LNCaP clone FGC (cell line): ENCODE measurements at regions not wholly inside any gene's neighbourhood (a gene's known extent, or its start where the extent isn't known, plus 50 kb on each side); places are given as distances from the start of the nearest gene placed in this dataset.
A peak's percentile ranks its signal among the peaks of the same experiment; 100 is the strongest.

Source experiments
- DNase-seq: peaks from one replicate; pipeline ENCODE4 v3.0.0-alpha.2; 2011; ENCODE audit warnings: low read depth
- H3K4me3 ChIP-seq: 2 replicates; pipeline ENCODE4 v1.5.1; 2011; ENCODE audit warnings: mild to moderate bottlenecking, low read depth, low read length, control low read depth
- TF ChIP-seq, protein P1 (sequence below): IDR thresholded peaks from 2 replicates; pipeline ENCODE4 v1.5.1; 2012; ENCODE audit warnings: mild to moderate bottlenecking; ENCODE audit not compliant: control insufficient read depth, insufficient read depth; ENCODE audit errors: extremely low read depth

DNA sequence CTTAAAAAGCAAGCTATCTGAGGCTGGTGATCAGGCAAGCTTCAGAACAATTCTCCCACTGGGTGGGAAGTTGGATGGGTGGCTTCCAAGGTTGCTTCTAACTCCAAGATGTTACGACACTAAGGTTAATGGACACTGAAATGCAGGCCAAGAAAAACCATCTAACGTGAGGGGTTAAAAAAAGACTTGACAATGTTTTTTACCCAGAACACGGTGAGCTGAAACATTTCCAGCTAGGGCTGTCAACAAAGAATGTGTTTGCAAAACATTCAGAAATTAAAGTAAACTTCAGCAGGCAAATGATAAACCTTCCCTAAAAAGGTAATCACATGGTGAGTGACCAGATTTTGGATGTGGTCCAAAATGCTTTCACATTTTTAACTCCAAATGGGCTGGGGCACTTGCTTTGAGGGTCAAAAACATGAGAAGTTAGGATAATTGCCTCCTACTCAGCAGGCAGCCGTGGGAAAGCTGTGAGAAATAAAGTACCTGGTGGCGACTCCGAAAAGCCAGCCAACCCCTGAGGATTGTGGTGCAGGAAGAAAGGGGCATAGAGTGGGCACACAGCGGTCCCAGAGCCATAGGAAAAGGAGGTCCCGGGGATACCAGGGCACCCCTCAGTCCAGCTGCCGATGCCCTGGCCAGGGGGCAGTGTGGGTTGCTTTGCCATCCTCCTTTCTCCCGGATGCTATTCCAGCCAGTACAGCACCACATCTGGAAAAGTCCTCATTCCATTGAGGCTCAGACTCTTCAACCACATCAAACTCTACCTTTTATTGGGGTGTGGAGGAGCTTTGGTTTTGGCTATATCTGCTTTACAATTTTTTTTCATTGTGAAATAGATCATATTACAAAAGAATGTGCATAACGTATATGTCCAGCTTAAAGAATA, 90.0 kb upstream of the ATL2 start:
- no peak for DNase-seq
- TF ChIP-seq, protein P1, sequence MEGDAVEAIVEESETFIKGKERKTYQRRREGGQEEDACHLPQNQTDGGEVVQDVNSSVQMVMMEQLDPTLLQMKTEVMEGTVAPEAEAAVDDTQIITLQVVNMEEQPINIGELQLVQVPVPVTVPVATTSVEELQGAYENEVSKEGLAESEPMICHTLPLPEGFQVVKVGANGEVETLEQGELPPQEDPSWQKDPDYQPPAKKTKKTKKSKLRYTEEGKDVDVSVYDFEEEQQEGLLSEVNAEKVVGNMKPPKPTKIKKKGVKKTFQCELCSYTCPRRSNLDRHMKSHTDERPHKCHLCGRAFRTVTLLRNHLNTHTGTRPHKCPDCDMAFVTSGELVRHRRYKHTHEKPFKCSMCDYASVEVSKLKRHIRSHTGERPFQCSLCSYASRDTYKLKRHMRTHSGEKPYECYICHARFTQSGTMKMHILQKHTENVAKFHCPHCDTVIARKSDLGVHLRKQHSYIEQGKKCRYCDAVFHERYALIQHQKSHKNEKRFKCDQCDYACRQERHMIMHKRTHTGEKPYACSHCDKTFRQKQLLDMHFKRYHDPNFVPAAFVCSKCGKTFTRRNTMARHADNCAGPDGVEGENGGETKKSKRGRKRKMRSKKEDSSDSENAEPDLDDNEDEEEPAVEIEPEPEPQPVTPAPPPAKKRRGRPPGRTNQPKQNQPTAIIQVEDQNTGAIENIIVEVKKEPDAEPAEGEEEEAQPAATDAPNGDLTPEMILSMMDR: no peak
- H3K4me3 ChIP-seq: no peak overlapping the region

DNA sequence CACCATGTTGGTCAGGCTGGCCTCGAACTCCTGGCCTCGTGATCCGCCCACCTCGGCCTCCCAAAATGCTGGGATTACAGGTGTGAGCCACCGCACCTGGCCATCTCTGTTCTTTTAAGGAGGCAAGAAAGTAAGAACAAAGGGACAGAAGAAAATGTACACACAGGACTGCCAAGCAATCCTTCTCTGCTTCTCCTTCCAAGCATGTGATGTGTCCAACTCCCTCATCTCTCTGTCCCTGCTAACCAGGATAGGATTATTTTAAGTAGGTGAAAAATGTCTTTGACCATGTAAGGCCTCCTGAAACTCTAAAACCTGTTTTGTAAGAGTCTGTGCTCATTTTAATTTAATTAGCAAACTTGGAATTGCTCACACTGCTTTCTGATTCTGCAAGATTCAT, 89.3 kb upstream of the ATL2 start:
- TF ChIP-seq, protein P1: no peak
- no peak for DNase-seq
- H3K4me3 ChIP-seq: no peak overlapping the region

DNA sequence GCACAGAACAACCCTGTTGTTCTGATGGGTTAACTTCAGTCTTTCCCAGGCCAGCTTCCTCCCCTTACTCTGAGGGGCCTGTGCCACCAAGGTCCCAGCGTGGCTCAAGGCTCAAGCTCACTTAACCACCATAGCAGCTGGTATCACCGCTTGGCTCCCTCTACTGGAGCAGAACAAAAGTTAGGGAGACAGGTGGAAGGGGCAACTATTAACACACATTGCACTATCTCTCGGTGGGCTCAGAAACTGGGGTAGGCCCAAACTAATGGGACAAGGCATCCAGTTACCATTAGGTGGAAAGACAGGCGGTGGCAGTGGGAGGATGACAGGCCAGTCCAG, 88.7 kb upstream of the ATL2 start:
- DNase-seq: no peak
- TF ChIP-seq, protein P1: peak; percentile 37
- H3K4me3 ChIP-seq: no peak overlapping the region

DNA sequence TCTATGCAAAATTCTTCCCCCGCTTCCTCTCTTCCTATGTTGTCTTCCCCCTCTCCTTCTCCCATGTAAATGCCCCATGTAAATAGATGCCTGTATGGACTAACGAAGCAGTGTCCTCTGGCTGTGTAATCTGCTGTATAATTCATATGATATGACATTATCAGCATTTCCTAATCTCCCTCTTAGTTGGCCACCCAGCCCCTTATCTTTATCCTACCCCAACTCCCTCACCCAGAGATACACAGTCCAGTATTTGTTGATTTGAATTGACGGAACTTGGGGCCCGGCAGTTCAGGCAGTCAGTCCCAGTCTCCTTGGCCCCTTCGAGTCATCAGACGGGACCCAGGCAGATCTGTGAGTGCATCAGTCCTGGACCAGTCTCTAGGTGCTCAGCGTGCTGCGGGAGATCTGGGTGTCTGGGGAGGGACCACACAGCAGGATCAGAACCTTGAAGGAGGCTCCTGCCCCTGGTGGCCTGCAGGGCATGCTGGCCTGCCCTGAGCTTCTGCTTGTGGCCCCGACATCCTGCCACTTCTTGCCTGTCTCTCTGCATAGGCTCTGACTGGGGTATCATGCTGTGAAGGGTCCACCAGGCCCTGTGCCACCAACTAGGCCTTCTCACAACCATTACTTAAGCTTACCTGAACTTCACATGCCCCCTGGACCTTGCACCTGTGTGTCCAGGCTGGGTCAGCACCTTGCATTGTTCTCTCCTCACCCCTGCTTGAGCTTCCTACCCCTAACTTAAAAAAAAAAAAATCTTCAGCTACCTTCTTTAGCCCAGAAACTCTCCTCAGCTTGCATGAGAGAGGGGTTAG, 88.1 kb upstream of the ATL2 start:
- TF ChIP-seq, protein P1: no peak
- no peak for DNase-seq
- no peak overlapping the region for H3K4me3 ChIP-seq

DNA sequence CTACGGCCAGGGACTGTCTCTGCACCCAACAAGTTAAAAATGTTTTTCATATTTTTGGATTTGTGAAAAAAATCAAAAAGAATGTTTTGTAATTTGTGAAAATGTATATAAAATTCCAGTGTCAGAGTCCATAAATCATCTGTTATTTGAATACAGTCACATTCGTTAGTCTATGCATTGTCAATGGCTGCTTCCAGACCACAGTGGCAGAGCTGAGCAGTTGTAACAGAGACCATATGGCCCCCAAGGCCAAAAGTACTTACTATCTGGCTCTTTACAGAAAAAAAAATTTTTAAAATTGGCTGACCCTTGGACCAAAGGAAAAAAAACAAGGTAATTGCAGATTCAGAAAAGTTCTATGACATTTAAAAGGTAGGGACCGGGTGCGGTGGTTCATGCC, 86.7 kb upstream of the ATL2 start:
- no peak for DNase-seq
- TF ChIP-seq, protein P1: no peak
- H3K4me3 ChIP-seq: no peak overlapping the region

DNA sequence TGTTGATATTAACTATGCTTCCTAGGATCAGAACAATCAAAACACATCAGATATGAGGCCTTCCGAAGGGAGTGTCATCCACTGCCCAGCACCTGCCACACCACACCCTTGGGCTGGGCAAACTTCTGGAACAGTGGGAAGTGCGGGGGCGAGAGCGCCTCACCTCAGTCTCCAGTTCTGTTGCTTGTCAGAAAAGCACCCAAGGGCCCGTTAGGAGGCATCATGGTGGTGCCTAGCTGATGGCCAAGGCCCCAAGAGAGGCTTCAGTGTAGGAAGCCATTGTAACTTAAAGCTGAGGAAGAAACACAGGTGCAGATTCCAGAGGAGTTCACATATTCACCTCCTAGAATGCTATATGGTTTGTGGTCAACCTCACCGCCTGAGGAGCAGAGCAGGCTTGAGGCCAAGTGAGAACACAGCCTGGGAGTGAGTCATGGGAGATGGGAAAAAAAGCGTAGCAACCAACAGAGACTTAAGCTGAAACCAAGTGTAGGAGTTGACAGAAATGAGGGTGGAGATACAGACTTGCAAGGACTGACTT, 85.1 kb upstream of the ATL2 start:
- TF ChIP-seq, protein P1: no peak
- no peak for DNase-seq
- H3K4me3 ChIP-seq: no peak overlapping the region
